ENCODE measurements at regions not wholly inside any gene's neighbourhood (a gene's known extent, or its start where the extent isn't known, plus 50 kb on each side); places are given as distances from the start of the nearest gene placed in this dataset.

- TF ChIP-seq, protein P1, sequence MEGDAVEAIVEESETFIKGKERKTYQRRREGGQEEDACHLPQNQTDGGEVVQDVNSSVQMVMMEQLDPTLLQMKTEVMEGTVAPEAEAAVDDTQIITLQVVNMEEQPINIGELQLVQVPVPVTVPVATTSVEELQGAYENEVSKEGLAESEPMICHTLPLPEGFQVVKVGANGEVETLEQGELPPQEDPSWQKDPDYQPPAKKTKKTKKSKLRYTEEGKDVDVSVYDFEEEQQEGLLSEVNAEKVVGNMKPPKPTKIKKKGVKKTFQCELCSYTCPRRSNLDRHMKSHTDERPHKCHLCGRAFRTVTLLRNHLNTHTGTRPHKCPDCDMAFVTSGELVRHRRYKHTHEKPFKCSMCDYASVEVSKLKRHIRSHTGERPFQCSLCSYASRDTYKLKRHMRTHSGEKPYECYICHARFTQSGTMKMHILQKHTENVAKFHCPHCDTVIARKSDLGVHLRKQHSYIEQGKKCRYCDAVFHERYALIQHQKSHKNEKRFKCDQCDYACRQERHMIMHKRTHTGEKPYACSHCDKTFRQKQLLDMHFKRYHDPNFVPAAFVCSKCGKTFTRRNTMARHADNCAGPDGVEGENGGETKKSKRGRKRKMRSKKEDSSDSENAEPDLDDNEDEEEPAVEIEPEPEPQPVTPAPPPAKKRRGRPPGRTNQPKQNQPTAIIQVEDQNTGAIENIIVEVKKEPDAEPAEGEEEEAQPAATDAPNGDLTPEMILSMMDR (optimal IDR thresholded peaks at IDR 0.05 in 1 of 3, IDR thresholded peaks at IDR 0.05 in 1 of 3, conservative IDR thresholded peaks at IDR 0.05 in 1 of 3; ENCODE audit: extremely low read depth in 1 of 3, insufficient read depth in 2 of 3, low read length in 3 of 3) = no peak
- no peak for TF ChIP-seq EZH2 (IDR thresholded peaks at IDR 0.05; ENCODE audit: low read length)
Measured at GRCh38 chrX:63402106-63402505, 51.0 kb upstream of the SPIN4 start.
